ENCODE measurements at regions not wholly inside any gene's neighbourhood (a gene's known extent, or its start where the extent isn't known, plus 50 kb on each side); places are given as distances from the start of the nearest gene placed in this dataset.
A peak's percentile ranks its signal among the peaks of the same experiment; 100 is the strongest.

GRCh38 chr16:17585449-17586074, 114.8 kb upstream of the XYLT1 start:
- Histone ChIP-seq H3K4me2 (ENCODE audit: low read length) (no peak overlapping the region), H3K4me1 (ENCODE audit: control insufficient read depth, low read length) (no peaks in the 10 kb centered on the region), H3K27me3 (ENCODE audit: control insufficient read depth, low read length) (peaks cover 5% of the 10 kb centered on the region; the same call in 1 of the 2 replicates), H3K4me3 (ENCODE audit: low read length) (no peak overlapping the region), H3K9me3 (ENCODE audit: control insufficient read depth, insufficient read depth, low read length) (peaks cover 11% of the 10 kb centered on the region; the same call in 1 of the 2 replicates), H4K20me1 (ENCODE audit: control insufficient read depth, insufficient read depth, low read depth, low read length) (no peaks in the 10 kb centered on the region), H3K27ac (ENCODE audit: low read depth, low read length) (no peak overlapping the region), H3K36me3 (ENCODE audit: control insufficient read depth, low read length) (no peaks in the 10 kb centered on the region), H3F3A (ENCODE audit: control insufficient read depth, insufficient read depth) (no peaks in the 10 kb centered on the region), H3K9me2 (replicated peaks; ENCODE audit: control insufficient read depth, low read length) (no peaks in the 10 kb centered on the region), H3K79me2 (ENCODE audit: control insufficient read depth, low read length) (no peaks in the 10 kb centered on the region)
- TF ChIP-seq CTCF (IDR thresholded peaks at IDR 0.05; ENCODE audit: low read depth, low read length, poor library complexity, severe bottlenecking): no peak
- TF ChIP-seq EZH2phosphoT487 (IDR thresholded peaks at IDR 0.05; ENCODE audit: borderline replicate concordance, low read length): no peak

- TF ChIP-seq EZH2phosphoT487 (IDR thresholded peaks at IDR 0.05; ENCODE audit: borderline replicate concordance, low read length) (no peak), CTCF (IDR thresholded peaks at IDR 0.05; ENCODE audit: low read depth, low read length, poor library complexity, severe bottlenecking) (peak; percentile 89)
- Histone ChIP-seq H3K36me3 (ENCODE audit: control insufficient read depth, low read length) (no peaks in the 10 kb centered on the region), H3K9me2 (replicated peaks; ENCODE audit: control insufficient read depth, low read length) (no peaks in the 10 kb centered on the region), H4K20me1 (ENCODE audit: control insufficient read depth, insufficient read depth, low read depth, low read length) (no peaks in the 10 kb centered on the region), H3K27me3 (ENCODE audit: control insufficient read depth, low read length) (peaks cover 3% of the 10 kb centered on the region), H3K4me2 (ENCODE audit: low read length) (0 out of 2 replicates have a peak overlapping the region, but pooled peaks have one; percentile 14), H3K9me3 (ENCODE audit: control insufficient read depth, insufficient read depth, low read length) (0 out of 2 replicates have a peak, but pooled peaks cover under 1% of the 10 kb centered on the region), H3K4me3 (ENCODE audit: low read length) (no peak overlapping the region), H3K79me2 (ENCODE audit: control insufficient read depth, low read length) (no peaks in the 10 kb centered on the region), H3F3A (ENCODE audit: control insufficient read depth, insufficient read depth) (no peaks in the 10 kb centered on the region), H3K4me1 (ENCODE audit: control insufficient read depth, low read length) (no peaks in the 10 kb centered on the region), H3K27ac (ENCODE audit: low read depth, low read length) (no peak overlapping the region)
Measured at GRCh38 chr16:17578981-17579874, 108.5 kb upstream of the XYLT1 start.

GRCh38 chr16:17574256-17574655, 103.5 kb upstream of the XYLT1 start:
- Histone ChIP-seq H3K27ac (ENCODE audit: low read depth, low read length) (no peak overlapping the region), H3K9me3 (ENCODE audit: control insufficient read depth, insufficient read depth, low read length) (no peaks in the 10 kb centered on the region)
- no peak for TF ChIP-seq EZH2phosphoT487 (IDR thresholded peaks at IDR 0.05; ENCODE audit: borderline replicate concordance, low read length)
- TF ChIP-seq CTCF (IDR thresholded peaks at IDR 0.05; ENCODE audit: low read depth, low read length, poor library complexity, severe bottlenecking): no peak

More at GRCh38 chr16:17574256-17574655, 103.5 kb upstream of the XYLT1 start:
- H3K4me3 ChIP-seq (ENCODE audit: low read length): no peak overlapping the region
- H3K79me2 ChIP-seq (ENCODE audit: control insufficient read depth, low read length): no peaks in the 10 kb centered on the region
- no peaks in the 10 kb centered on the region for H3F3A ChIP-seq (ENCODE audit: control insufficient read depth, insufficient read depth)
- peaks cover 12% of the 10 kb centered on the region for H3K27me3 ChIP-seq (ENCODE audit: control insufficient read depth, low read length)
- H3K9me2 ChIP-seq (replicated peaks; ENCODE audit: control insufficient read depth, low read length): no peaks in the 10 kb centered on the region
- H3K36me3 ChIP-seq (ENCODE audit: control insufficient read depth, low read length): no peaks in the 10 kb centered on the region
- H3K4me1 ChIP-seq (ENCODE audit: control insufficient read depth, low read length): no peaks in the 10 kb centered on the region
- no peak overlapping the region for H3K4me2 ChIP-seq (ENCODE audit: low read length)
- no peaks in the 10 kb centered on the region for H4K20me1 ChIP-seq (ENCODE audit: control insufficient read depth, insufficient read depth, low read depth, low read length)
